Uterus (tissue), 2 donors: ENCODE measurements at regions not wholly inside any gene's neighbourhood (a gene's known extent, or its start where the extent isn't known, plus 50 kb on each side); places are given as distances from the start of the nearest gene placed in this dataset.

Source experiments
- CTCF ChIP-seq, 4 experiments: fragments of 200-600 bp in 2 of 4; fragments of 450-650 bp in 2 of 4; sonication (generic) in 2 of 4; IDR thresholded peaks; one replicate each; pipeline ENCODE4 v1.5.1; 2016 to 2019; ENCODE audit warnings: antibody characterized with exemption in 4 of 4, mild to moderate bottlenecking in 2 of 4, moderate library complexity in 1 of 4
- POLR2A ChIP-seq, 2 donors: fragments of 450-650 bp; IDR thresholded peaks; one replicate each; pipeline ENCODE4 v1.6.1; 2016; ENCODE audit warnings: antibody characterized with exemption in 2 of 2, mild to moderate bottlenecking in 1 of 2, moderate library complexity in 1 of 2

GRCh38 chr18:22741318-22741717 is 191.8 kb upstream of the RBBP8 start:
- TF ChIP-seq POLR2A (IDR thresholded peaks at IDR 0.05) (no peak), CTCF (IDR thresholded peaks at IDR 0.05) (no peak)
